ENCODE measurements at regions not wholly inside any gene's neighbourhood (a gene's known extent, or its start where the extent isn't known, plus 50 kb on each side); places are given as distances from the start of the nearest gene placed in this dataset.
A peak's percentile ranks its signal among the peaks of the same experiment; 100 is the strongest.

DNA sequence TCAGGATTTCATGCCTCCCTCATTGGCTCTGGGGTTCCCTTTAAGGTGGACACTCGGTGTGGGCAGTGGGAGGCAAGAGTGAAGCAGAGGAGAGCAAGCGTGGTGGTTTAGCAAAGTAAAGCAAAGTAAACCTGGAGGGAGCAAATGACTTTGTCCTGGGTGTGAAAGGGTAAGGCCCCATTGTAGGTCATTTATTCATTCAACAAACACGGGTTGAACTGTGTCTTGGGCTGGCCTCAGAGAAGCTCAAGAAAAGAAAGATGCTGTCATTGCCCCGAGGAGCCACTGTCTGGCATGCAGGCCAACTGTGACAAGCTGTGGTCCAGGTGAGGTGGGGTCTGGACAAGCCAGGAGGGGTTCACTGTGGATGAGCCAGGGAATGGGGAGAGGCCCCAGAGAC lies 68.9 kb upstream of the DLK1 start:
- DNase-seq (ENCODE audit: low spot score), result no peak
- H3K27ac ChIP-seq, result no peak overlapping the region
- TF ChIP-seq, protein P1, sequence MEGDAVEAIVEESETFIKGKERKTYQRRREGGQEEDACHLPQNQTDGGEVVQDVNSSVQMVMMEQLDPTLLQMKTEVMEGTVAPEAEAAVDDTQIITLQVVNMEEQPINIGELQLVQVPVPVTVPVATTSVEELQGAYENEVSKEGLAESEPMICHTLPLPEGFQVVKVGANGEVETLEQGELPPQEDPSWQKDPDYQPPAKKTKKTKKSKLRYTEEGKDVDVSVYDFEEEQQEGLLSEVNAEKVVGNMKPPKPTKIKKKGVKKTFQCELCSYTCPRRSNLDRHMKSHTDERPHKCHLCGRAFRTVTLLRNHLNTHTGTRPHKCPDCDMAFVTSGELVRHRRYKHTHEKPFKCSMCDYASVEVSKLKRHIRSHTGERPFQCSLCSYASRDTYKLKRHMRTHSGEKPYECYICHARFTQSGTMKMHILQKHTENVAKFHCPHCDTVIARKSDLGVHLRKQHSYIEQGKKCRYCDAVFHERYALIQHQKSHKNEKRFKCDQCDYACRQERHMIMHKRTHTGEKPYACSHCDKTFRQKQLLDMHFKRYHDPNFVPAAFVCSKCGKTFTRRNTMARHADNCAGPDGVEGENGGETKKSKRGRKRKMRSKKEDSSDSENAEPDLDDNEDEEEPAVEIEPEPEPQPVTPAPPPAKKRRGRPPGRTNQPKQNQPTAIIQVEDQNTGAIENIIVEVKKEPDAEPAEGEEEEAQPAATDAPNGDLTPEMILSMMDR (conservative IDR thresholded peaks at IDR 0.05; ENCODE audit: low read depth), result no peak
- ChIA-PET POLR2A (ENCODE audit: low non-redundant PET) (no interaction called here), CTCF (interaction anchor here (0.5 to 2.1 kb wide), 3 partner anchors 12 to 217 kb away, joined by 3 to 8 read pairs (median 7); no protein-coding TSS in a partner anchor)

DNA sequence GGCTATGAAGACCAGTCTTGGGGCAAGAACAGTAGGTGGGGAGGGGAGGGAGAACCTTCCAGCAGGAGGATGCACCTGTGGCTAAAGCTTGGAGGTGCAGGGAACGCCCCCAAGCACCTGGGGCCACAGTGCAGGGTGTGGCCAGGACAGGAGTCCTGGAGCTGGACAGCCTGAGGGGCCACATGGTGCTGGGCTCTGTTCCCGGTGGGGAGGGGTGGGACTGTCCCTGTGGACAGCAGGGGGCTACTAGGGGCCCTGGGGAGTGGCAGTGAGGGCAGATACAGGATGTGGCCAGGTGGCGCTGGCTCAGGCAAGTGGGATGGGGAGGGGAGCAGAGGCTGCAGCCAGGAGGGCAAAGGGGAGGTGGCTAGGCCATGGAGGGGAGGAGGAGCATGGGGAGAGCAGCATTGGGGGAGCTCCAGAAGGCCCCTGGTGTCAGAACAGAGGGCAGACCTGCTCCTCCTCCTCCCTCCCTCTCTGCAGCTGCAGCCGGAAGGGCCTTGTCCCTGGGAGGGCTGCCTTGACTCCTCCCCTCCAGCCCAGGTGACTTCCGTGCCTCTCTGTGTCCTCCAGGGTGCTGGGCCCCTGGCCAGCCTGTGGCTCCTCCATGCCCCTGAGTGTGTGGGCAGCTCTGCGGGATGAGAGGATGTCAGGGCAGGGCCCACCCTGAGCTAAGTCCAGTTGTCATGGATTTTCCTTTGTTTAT lies 68.4 kb upstream of the DLK1 start:
- ChIA-PET CTCF (interaction anchor here (0.5 to 2.1 kb wide), 4 partner anchors 13 to 218 kb away, joined by 3 to 8 read pairs (median 5); no protein-coding TSS in a partner anchor), POLR2A (ENCODE audit: low non-redundant PET) (no interaction called here)
- DNase-seq (ENCODE audit: low spot score), result no peak
- no peak overlapping the region for H3K27ac ChIP-seq
- TF ChIP-seq, protein P1 (conservative IDR thresholded peaks at IDR 0.05; ENCODE audit: low read depth), result no peak

DNA sequence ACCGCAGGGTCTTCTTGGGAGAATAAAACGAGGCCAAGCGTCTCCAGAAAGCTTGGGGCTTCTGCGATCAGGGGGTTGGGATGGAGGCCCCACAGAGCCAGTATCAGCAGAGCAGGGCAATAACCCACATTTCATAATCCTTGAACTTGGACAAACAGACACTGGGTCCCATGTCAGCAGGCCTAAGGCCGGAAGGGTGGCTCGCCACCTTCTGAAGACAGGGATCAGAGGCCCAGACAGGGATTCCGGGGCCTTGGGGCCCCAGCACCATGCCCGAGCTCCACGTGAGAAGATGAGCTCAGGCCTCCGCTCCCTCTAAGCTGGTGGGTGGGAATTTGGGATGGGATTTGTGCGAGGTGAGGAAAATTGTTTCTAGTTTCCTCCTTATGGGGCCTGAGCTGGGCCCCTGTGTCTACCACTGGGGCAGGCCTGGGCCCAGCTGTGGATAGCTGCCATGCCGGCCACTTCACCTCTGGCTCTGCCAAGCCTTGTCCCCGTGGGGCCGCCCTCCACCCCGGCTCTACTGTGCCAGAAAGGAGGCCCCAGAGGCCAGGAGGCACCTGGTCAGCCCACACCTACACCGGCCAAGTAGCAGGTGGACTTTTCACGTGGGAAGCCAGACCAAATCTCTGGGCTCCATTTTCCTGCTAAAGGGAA lies 67.2 kb upstream of the DLK1 start:
- CTCF ChIA-PET, result interaction anchor here (1.0 kb wide), 1 partner anchor 17 kb away, joined by 3 read pairs; no protein-coding TSS in a partner anchor
- TF ChIP-seq, protein P1 (conservative IDR thresholded peaks at IDR 0.05; ENCODE audit: low read depth), result no peak
- H3K27ac ChIP-seq, result no peak overlapping the region

DNA sequence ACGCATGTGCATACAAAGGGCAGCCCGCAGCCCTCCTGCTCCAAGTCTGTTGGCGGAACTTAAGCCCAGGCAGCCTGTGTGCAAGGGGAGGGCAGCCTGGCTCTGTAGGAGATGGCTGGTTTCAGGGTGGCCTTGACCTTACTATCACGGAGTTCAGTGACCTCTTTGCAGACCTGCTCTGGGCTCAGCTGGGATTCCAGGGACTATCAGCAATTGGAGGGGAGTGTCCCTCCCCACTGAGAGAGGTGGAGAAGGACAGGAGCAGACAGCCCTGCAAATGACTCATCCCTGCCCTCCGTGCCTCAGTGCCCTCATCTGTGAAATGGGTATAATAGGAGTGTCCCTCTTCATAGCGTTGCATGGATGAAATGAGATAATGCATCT lies 66.2 kb upstream of the DLK1 start:
- no peak overlapping the region for H3K27ac ChIP-seq
- TF ChIP-seq, protein P1 (conservative IDR thresholded peaks at IDR 0.05; ENCODE audit: low read depth), result no peak
- POLR2A ChIA-PET (ENCODE audit: low non-redundant PET), result no interaction called here
- CTCF ChIA-PET, result interaction anchor here (1.8 kb wide), 1 partner anchor 15 kb away, joined by 5 read pairs; no protein-coding TSS in a partner anchor
- no peak for DNase-seq (ENCODE audit: low spot score)

More for the DNA sequence above, 67.2 kb upstream of the DLK1 start:
- DNase-seq (ENCODE audit: low spot score), result no peak
- POLR2A ChIA-PET (ENCODE audit: low non-redundant PET), result no interaction called here

DNA sequence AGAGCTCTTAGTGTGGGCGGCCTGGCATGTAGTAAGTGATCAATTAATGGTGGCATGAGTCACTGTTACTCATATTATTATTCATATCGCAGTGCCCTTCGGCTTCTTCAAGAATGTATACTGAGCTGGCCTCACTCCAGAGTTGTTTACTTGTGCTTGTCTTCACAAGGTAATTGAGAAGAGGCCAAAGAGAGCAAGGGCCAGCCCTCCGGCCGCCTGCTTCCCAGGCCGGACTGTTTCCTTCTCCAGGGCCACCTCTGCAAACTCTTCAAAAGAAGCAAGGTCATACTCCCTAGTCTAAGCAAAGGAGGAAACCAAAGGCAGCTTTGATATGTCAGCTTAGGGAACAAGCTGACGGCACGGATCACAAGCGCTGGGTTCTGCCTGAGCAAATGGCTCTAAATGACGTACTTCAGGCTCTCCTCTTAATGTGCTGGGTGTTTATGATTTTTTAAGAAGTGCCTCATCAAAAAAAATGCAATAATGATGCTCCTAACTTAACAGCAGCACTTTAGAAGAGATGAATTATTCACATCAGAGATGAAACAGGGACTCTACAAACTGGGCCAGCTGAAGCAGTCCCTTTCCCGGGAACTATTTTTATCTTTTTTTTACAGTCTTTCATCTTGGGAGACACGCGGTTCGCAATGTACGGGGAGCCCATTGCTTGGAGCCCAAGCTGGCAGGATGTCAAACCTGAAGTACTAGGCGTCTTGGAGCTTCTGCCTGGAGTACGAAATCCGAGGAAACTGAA lies 65.6 kb upstream of the DLK1 start:
- ChIA-PET POLR2A (ENCODE audit: low non-redundant PET) (no interaction called here), CTCF (interaction anchor here (0.6 to 1.8 kb wide), 3 partner anchors 10 to 54 kb away, joined by 3 to 5 read pairs (median 3); no protein-coding TSS in a partner anchor)
- no peak overlapping the region for H3K27ac ChIP-seq
- TF ChIP-seq, protein P1 (conservative IDR thresholded peaks at IDR 0.05; ENCODE audit: low read depth), result no peak
- DNase-seq (ENCODE audit: low spot score), result peak; percentile 57
